ENCODE measurements at regions not wholly inside any gene's neighbourhood (a gene's known extent, or its start where the extent isn't known, plus 50 kb on each side); places are given as distances from the start of the nearest gene placed in this dataset.

- no peak overlapping the region for H3K27ac ChIP-seq (ENCODE audit: low read depth, low read length)
- H3K9me3 ChIP-seq (ENCODE audit: control insufficient read depth, insufficient read depth, low read depth, low read length): no peaks in the 10 kb centered on the region
- no peaks in the 10 kb centered on the region for H3K36me3 ChIP-seq (ENCODE audit: control insufficient read depth, insufficient read depth, low read length)
- no peaks in the 10 kb centered on the region; the same call in 1 of the 2 replicates for H3K4me1 ChIP-seq (ENCODE audit: control insufficient read depth, insufficient read depth, low read length)
- H3K9ac ChIP-seq (ENCODE audit: low read length): no peak overlapping the region
- H3K4me3 ChIP-seq (ENCODE audit: low read depth, low read length): no peak overlapping the region
- H3K27me3 ChIP-seq (ENCODE audit: control insufficient read depth, insufficient read depth, low read length): no peaks in the 10 kb centered on the region
Observed at GRCh38 chr18:27483276-27483675, 298.2 kb upstream of the CHST9 start.

- Histone ChIP-seq H3K4me3 (ENCODE audit: low read depth, low read length) (no peak overlapping the region), H3K9ac (ENCODE audit: low read length) (no peak overlapping the region), H3K27me3 (ENCODE audit: control insufficient read depth, insufficient read depth, low read length) (no peaks in the 10 kb centered on the region), H3K27ac (ENCODE audit: low read depth, low read length) (no peak overlapping the region), H3K9me3 (ENCODE audit: control insufficient read depth, insufficient read depth, low read depth, low read length) (no peaks in the 10 kb centered on the region), H3K36me3 (ENCODE audit: control insufficient read depth, insufficient read depth, low read length) (no peaks in the 10 kb centered on the region), H3K4me1 (ENCODE audit: control insufficient read depth, insufficient read depth, low read length) (peaks cover 6% of the 10 kb centered on the region; the same call in 1 of the 2 replicates)
Observed at GRCh38 chr18:27478459-27478858, 293.4 kb upstream of the CHST9 start.

- no peaks in the 10 kb centered on the region for H3K9me3 ChIP-seq (ENCODE audit: control insufficient read depth, insufficient read depth, low read depth, low read length)
- H3K4me1 ChIP-seq (ENCODE audit: control insufficient read depth, insufficient read depth, low read length): peaks cover 6% of the 10 kb centered on the region; the same call in 1 of the 2 replicates
- H3K36me3 ChIP-seq (ENCODE audit: control insufficient read depth, insufficient read depth, low read length): no peaks in the 10 kb centered on the region
- no peak overlapping the region for H3K4me3 ChIP-seq (ENCODE audit: low read depth, low read length)
- H3K27ac ChIP-seq (ENCODE audit: low read depth, low read length): no peak overlapping the region
- H3K9ac ChIP-seq (ENCODE audit: low read length): no peak overlapping the region
- no peaks in the 10 kb centered on the region for H3K27me3 ChIP-seq (ENCODE audit: control insufficient read depth, insufficient read depth, low read length)
Observed at GRCh38 chr18:27473318-27473717, 288.2 kb upstream of the CHST9 start.

- no peak overlapping the region for H3K4me3 ChIP-seq (ENCODE audit: low read depth, low read length)
- H3K27me3 ChIP-seq (ENCODE audit: control insufficient read depth, insufficient read depth, low read length): no peaks in the 10 kb centered on the region
- no peaks in the 10 kb centered on the region for H3K36me3 ChIP-seq (ENCODE audit: control insufficient read depth, insufficient read depth, low read length)
- no peaks in the 10 kb centered on the region for H3K4me1 ChIP-seq (ENCODE audit: control insufficient read depth, insufficient read depth, low read length)
- H3K9ac ChIP-seq (ENCODE audit: low read length): no peak overlapping the region
- H3K27ac ChIP-seq (ENCODE audit: low read depth, low read length): no peak overlapping the region
- H3K9me3 ChIP-seq (ENCODE audit: control insufficient read depth, insufficient read depth, low read depth, low read length): no peaks in the 10 kb centered on the region
Observed at GRCh38 chr18:27467073-27467472, 282.0 kb upstream of the CHST9 start.

GRCh38 chr18:27461957-27462356 is 276.8 kb upstream of the CHST9 start:
- Histone ChIP-seq H3K9me3 (ENCODE audit: control insufficient read depth, insufficient read depth, low read depth, low read length) (no peaks in the 10 kb centered on the region), H3K4me3 (ENCODE audit: low read depth, low read length) (no peak overlapping the region), H3K4me1 (ENCODE audit: control insufficient read depth, insufficient read depth, low read length) (no peaks in the 10 kb centered on the region), H3K27ac (ENCODE audit: low read depth, low read length) (no peak overlapping the region), H3K27me3 (ENCODE audit: control insufficient read depth, insufficient read depth, low read length) (no peaks in the 10 kb centered on the region), H3K9ac (ENCODE audit: low read length) (no peak overlapping the region), H3K36me3 (ENCODE audit: control insufficient read depth, insufficient read depth, low read length) (no peaks in the 10 kb centered on the region)

- Histone ChIP-seq H3K4me3 (ENCODE audit: low read depth, low read length) (no peak overlapping the region), H3K9ac (ENCODE audit: low read length) (no peak overlapping the region), H3K9me3 (ENCODE audit: control insufficient read depth, insufficient read depth, low read depth, low read length) (peaks cover 8% of the 10 kb centered on the region), H3K27ac (ENCODE audit: low read depth, low read length) (no peak overlapping the region), H3K4me1 (ENCODE audit: control insufficient read depth, insufficient read depth, low read length) (0 out of 2 replicates have a peak, but pooled peaks cover 3% of the 10 kb centered on the region), H3K27me3 (ENCODE audit: control insufficient read depth, insufficient read depth, low read length) (no peaks in the 10 kb centered on the region), H3K36me3 (ENCODE audit: control insufficient read depth, insufficient read depth, low read length) (no peaks in the 10 kb centered on the region)
Observed at GRCh38 chr18:27449104-27449503, 264.0 kb upstream of the CHST9 start.

- Histone ChIP-seq H3K4me1 (ENCODE audit: control insufficient read depth, insufficient read depth, low read length) (0 out of 2 replicates have a peak, but pooled peaks cover 3% of the 10 kb centered on the region), H3K36me3 (ENCODE audit: control insufficient read depth, insufficient read depth, low read length) (no peaks in the 10 kb centered on the region), H3K4me3 (ENCODE audit: low read depth, low read length) (no peak overlapping the region), H3K27ac (ENCODE audit: low read depth, low read length) (no peak overlapping the region), H3K9ac (ENCODE audit: low read length) (no peak overlapping the region), H3K9me3 (ENCODE audit: control insufficient read depth, insufficient read depth, low read depth, low read length) (peaks cover 8% of the 10 kb centered on the region), H3K27me3 (ENCODE audit: control insufficient read depth, insufficient read depth, low read length) (no peaks in the 10 kb centered on the region)
Observed at GRCh38 chr18:27447930-27448329, 262.8 kb upstream of the CHST9 start.

- Histone ChIP-seq H3K4me1 (ENCODE audit: control insufficient read depth, insufficient read depth, low read length) (0 out of 2 replicates have a peak, but pooled peaks cover 3% of the 10 kb centered on the region), H3K27me3 (ENCODE audit: control insufficient read depth, insufficient read depth, low read length) (no peaks in the 10 kb centered on the region), H3K9ac (ENCODE audit: low read length) (no peak overlapping the region), H3K4me3 (ENCODE audit: low read depth, low read length) (no peak overlapping the region), H3K36me3 (ENCODE audit: control insufficient read depth, insufficient read depth, low read length) (no peaks in the 10 kb centered on the region), H3K27ac (ENCODE audit: low read depth, low read length) (no peak overlapping the region), H3K9me3 (ENCODE audit: control insufficient read depth, insufficient read depth, low read depth, low read length) (peaks cover 8% of the 10 kb centered on the region)
Observed at GRCh38 chr18:27447451-27447881, 262.4 kb upstream of the CHST9 start.

GRCh38 chr18:27430595-27430994 is 245.5 kb upstream of the CHST9 start:
- no peak overlapping the region for H3K27ac ChIP-seq (ENCODE audit: low read depth, low read length)
- no peaks in the 10 kb centered on the region for H3K36me3 ChIP-seq (ENCODE audit: control insufficient read depth, insufficient read depth, low read length)
- H3K9me3 ChIP-seq (ENCODE audit: control insufficient read depth, insufficient read depth, low read depth, low read length): no peaks in the 10 kb centered on the region
- H3K27me3 ChIP-seq (ENCODE audit: control insufficient read depth, insufficient read depth, low read length): no peaks in the 10 kb centered on the region
- H3K9ac ChIP-seq (ENCODE audit: low read length): no peak overlapping the region
- no peak overlapping the region for H3K4me3 ChIP-seq (ENCODE audit: low read depth, low read length)
- no peaks in the 10 kb centered on the region for H3K4me1 ChIP-seq (ENCODE audit: control insufficient read depth, insufficient read depth, low read length)

GRCh38 chr18:27428716-27429475 is 243.8 kb upstream of the CHST9 start:
- H3K4me3 ChIP-seq (ENCODE audit: low read depth, low read length): no peak overlapping the region
- no peak overlapping the region for H3K9ac ChIP-seq (ENCODE audit: low read length)
- no peaks in the 10 kb centered on the region for H3K36me3 ChIP-seq (ENCODE audit: control insufficient read depth, insufficient read depth, low read length)
- H3K27ac ChIP-seq (ENCODE audit: low read depth, low read length): no peak overlapping the region
- H3K27me3 ChIP-seq (ENCODE audit: control insufficient read depth, insufficient read depth, low read length): no peaks in the 10 kb centered on the region
- H3K9me3 ChIP-seq (ENCODE audit: control insufficient read depth, insufficient read depth, low read depth, low read length): no peaks in the 10 kb centered on the region
- no peaks in the 10 kb centered on the region for H3K4me1 ChIP-seq (ENCODE audit: control insufficient read depth, insufficient read depth, low read length)

GRCh38 chr18:27428120-27428519 is 243.0 kb upstream of the CHST9 start:
- Histone ChIP-seq H3K9me3 (ENCODE audit: control insufficient read depth, insufficient read depth, low read depth, low read length) (no peaks in the 10 kb centered on the region), H3K4me1 (ENCODE audit: control insufficient read depth, insufficient read depth, low read length) (no peaks in the 10 kb centered on the region), H3K9ac (ENCODE audit: low read length) (no peak overlapping the region), H3K36me3 (ENCODE audit: control insufficient read depth, insufficient read depth, low read length) (no peaks in the 10 kb centered on the region), H3K27ac (ENCODE audit: low read depth, low read length) (no peak overlapping the region), H3K27me3 (ENCODE audit: control insufficient read depth, insufficient read depth, low read length) (no peaks in the 10 kb centered on the region), H3K4me3 (ENCODE audit: low read depth, low read length) (no peak overlapping the region)

Data from HUES6 (cell line).